ENCODE measurements at regions not wholly inside any gene's neighbourhood (a gene's known extent, or its start where the extent isn't known, plus 50 kb on each side); places are given as distances from the start of the nearest gene placed in this dataset.

- intact Hi-C loops (cut with DNase I; ENCODE audit: low total_unique reads), result no loop called here
- Histone ChIP-seq H3K4me1 (no peaks in the 10 kb centered on the region), H3K27me3 (no peaks in the 10 kb centered on the region), H3K9me3 (no peaks in the 10 kb centered on the region), H3K27ac (no peak overlapping the region), H3K36me3 (no peaks in the 10 kb centered on the region), H3K4me3 (no peak overlapping the region)
- no peak for TF ChIP-seq CTCF (IDR thresholded peaks at IDR 0.05)
- no peak for TF ChIP-seq POLR2A (IDR thresholded peaks at IDR 0.05)
- TF ChIP-seq POLR2AphosphoS5 (IDR thresholded peaks at IDR 0.05), result no peak
- no peak for DNase-seq (ENCODE audit: low spot score in 2 of 2)
Observed at GRCh38 chr4:145248971-145249370, 68.6 kb upstream of the OTUD4 start.

- intact Hi-C loops (cut with DNase I; ENCODE audit: low total_unique reads), result no loop called here
- Histone ChIP-seq H3K27ac (no peak overlapping the region), H3K36me3 (no peaks in the 10 kb centered on the region), H3K4me3 (no peak overlapping the region), H3K9me3 (no peaks in the 10 kb centered on the region), H3K4me1 (no peaks in the 10 kb centered on the region), H3K27me3 (no peaks in the 10 kb centered on the region)
- TF ChIP-seq POLR2AphosphoS5 (IDR thresholded peaks at IDR 0.05) (no peak), POLR2A (IDR thresholded peaks at IDR 0.05) (no peak), CTCF (IDR thresholded peaks at IDR 0.05) (no peak)
- no peak for DNase-seq (ENCODE audit: low spot score in 2 of 2)
Observed at GRCh38 chr4:145248502-145248901, 68.1 kb upstream of the OTUD4 start.

- Histone ChIP-seq H3K4me1 (no peaks in the 10 kb centered on the region), H3K27ac (no peak overlapping the region), H3K36me3 (no peaks in the 10 kb centered on the region), H3K4me3 (no peak overlapping the region), H3K9me3 (peaks cover 0 to 5% of the 10 kb centered on the region in 2 donors), H3K27me3 (no peaks in the 10 kb centered on the region)
- TF ChIP-seq POLR2AphosphoS5 (IDR thresholded peaks at IDR 0.05) (no peak), POLR2A (IDR thresholded peaks at IDR 0.05) (no peak), CTCF (IDR thresholded peaks at IDR 0.05) (peak in 2 of 3 donors; percentile 66 to 73)
- no peak for DNase-seq (ENCODE audit: low spot score in 2 of 2)
- intact Hi-C loops (cut with DNase I; ENCODE audit: low total_unique reads), result no loop called here
Observed at GRCh38 chr4:145234091-145234706, 53.8 kb upstream of the OTUD4 start.

- no peak overlapping the region for H3K27ac ChIP-seq
- H3K36me3 ChIP-seq, result no peaks in the 10 kb centered on the region
- no peak overlapping the region for H3K4me3 ChIP-seq
- no peaks in the 10 kb centered on the region for H3K4me1 ChIP-seq
- DNase-seq (ENCODE audit: low spot score in 2 of 2), result no peak
- TF ChIP-seq POLR2AphosphoS5 (IDR thresholded peaks at IDR 0.05) (no peak), CTCF (IDR thresholded peaks at IDR 0.05) (no peak), POLR2A (IDR thresholded peaks at IDR 0.05) (no peak)
- intact Hi-C loops (cut with DNase I; ENCODE audit: low total_unique reads), result loop anchor here (2.0 kb wide), 1 partner anchor 15 kb away; no protein-coding TSS in a partner anchor
- no peaks in the 10 kb centered on the region for H3K9me3 ChIP-seq
- no peaks in the 10 kb centered on the region for H3K27me3 ChIP-seq
Observed at GRCh38 chr4:145231906-145232700, 51.7 kb upstream of the OTUD4 start.

GRCh38 chr4:145230726-145231125 lies 50.3 kb upstream of the OTUD4 start:
- intact Hi-C loops (cut with DNase I; ENCODE audit: low total_unique reads), result loop anchor here (2.0 kb wide), 1 partner anchor 14 kb away; no protein-coding TSS in a partner anchor

More at GRCh38 chr4:145230726-145231125, 50.3 kb upstream of the OTUD4 start:
- H3K4me3 ChIP-seq, result no peak overlapping the region
- no peak overlapping the region for H3K27ac ChIP-seq
- no peaks in the 10 kb centered on the region for H3K9me3 ChIP-seq
- no peak for DNase-seq (ENCODE audit: low spot score in 2 of 2)
- H3K36me3 ChIP-seq, result no peaks in the 10 kb centered on the region
- no peak for TF ChIP-seq CTCF (IDR thresholded peaks at IDR 0.05)
- H3K4me1 ChIP-seq, result no peaks in the 10 kb centered on the region
- no peaks in the 10 kb centered on the region for H3K27me3 ChIP-seq

All from breast epithelium (tissue), 4 donors.